Muscle layer of duodenum (tissue), 2 donors: ENCODE measurements at regions not wholly inside any gene's neighbourhood (a gene's known extent, or its start where the extent isn't known, plus 50 kb on each side); places are given as distances from the start of the nearest gene placed in this dataset.

Source experiments
- H3K27ac ChIP-seq: one replicate; pipeline ENCODE4 v1.7.0; 2013; ENCODE audit warnings: mild to moderate bottlenecking, low read length
- H3K27me3 ChIP-seq: one replicate; pipeline ENCODE4 v1.7.0; 2013; ENCODE audit warnings: low read depth, mild to moderate bottlenecking, control low read depth, low read length
- H3K36me3 ChIP-seq, 2 donors: one replicate each; pipeline ENCODE4 v1.7.0; 2013; ENCODE audit warnings: low read length in 2 of 2, control low read depth in 1 of 2, mild to moderate bottlenecking in 1 of 2; ENCODE audit not compliant: insufficient read depth in 2 of 2, control insufficient read depth in 1 of 2
- H3K4me1 ChIP-seq, 2 donors: one replicate each; pipeline ENCODE4 v1.7.0; 2013; ENCODE audit warnings: low read length in 2 of 2, mild to moderate bottlenecking in 2 of 2, control low read depth in 1 of 2, moderate library complexity in 1 of 2; ENCODE audit not compliant: insufficient read depth in 2 of 2, control insufficient read depth in 1 of 2
- H3K4me3 ChIP-seq, 2 donors: one replicate each; pipeline ENCODE4 v1.7.0; 2013; ENCODE audit warnings: low read length in 2 of 2, low read depth in 1 of 2, mild to moderate bottlenecking in 1 of 2
- H3K9me3 ChIP-seq, 2 donors: one replicate each; pipeline ENCODE4 v1.7.0; 2013; ENCODE audit warnings: low read length in 2 of 2, control low read depth in 1 of 2, mild to moderate bottlenecking in 1 of 2; ENCODE audit not compliant: control insufficient read depth in 1 of 2
- donor health status: healthy.

- no peak overlapping the region for H3K27ac ChIP-seq
- H3K4me1 ChIP-seq, result no peaks in the 10 kb centered on the region
- H3K9me3 ChIP-seq, result no peaks in the 10 kb centered on the region
- H3K36me3 ChIP-seq, result no peaks in the 10 kb centered on the region
- H3K4me3 ChIP-seq, result no peak overlapping the region
- H3K27me3 ChIP-seq, result no peaks in the 10 kb centered on the region
Observed at GRCh38 chr5:5954275-5954598, 424.1 kb downstream of the MED10 start.

GRCh38 chr5:5953584-5954274 is 424.6 kb downstream of the MED10 start:
- no peaks in the 10 kb centered on the region for H3K36me3 ChIP-seq
- no peaks in the 10 kb centered on the region for H3K27me3 ChIP-seq
- H3K4me3 ChIP-seq, result no peak overlapping the region
- H3K4me1 ChIP-seq, result no peaks in the 10 kb centered on the region
- H3K9me3 ChIP-seq, result no peaks in the 10 kb centered on the region
- no peak overlapping the region for H3K27ac ChIP-seq

- no peaks in the 10 kb centered on the region for H3K27me3 ChIP-seq
- no peak overlapping the region for H3K27ac ChIP-seq
- H3K4me1 ChIP-seq, result no peaks in the 10 kb centered on the region
- H3K36me3 ChIP-seq, result no peaks in the 10 kb centered on the region
- H3K4me3 ChIP-seq, result no peak overlapping the region
- H3K9me3 ChIP-seq, result no peaks in the 10 kb centered on the region
Observed at GRCh38 chr5:5951953-5952352, 426.4 kb downstream of the MED10 start.

- no peaks in the 10 kb centered on the region for H3K36me3 ChIP-seq
- H3K4me1 ChIP-seq, result no peaks in the 10 kb centered on the region
- H3K4me3 ChIP-seq, result no peak overlapping the region
- no peak overlapping the region for H3K27ac ChIP-seq
- H3K27me3 ChIP-seq, result no peaks in the 10 kb centered on the region
- no peaks in the 10 kb centered on the region for H3K9me3 ChIP-seq
Observed at GRCh38 chr5:5950658-5951057, 427.7 kb downstream of the MED10 start.

GRCh38 chr5:5941486-5941885 is 436.9 kb downstream of the MED10 start:
- Histone ChIP-seq H3K27me3 (no peaks in the 10 kb centered on the region), H3K9me3 (no peaks in the 10 kb centered on the region), H3K36me3 (no peaks in the 10 kb centered on the region), H3K4me1 (no peaks in the 10 kb centered on the region), H3K4me3 (no peak overlapping the region), H3K27ac (no peak overlapping the region)

GRCh38 chr5:5939759-5940370 is 438.5 kb downstream of the MED10 start:
- H3K27ac ChIP-seq, result no peak overlapping the region
- no peaks in the 10 kb centered on the region for H3K27me3 ChIP-seq
- H3K9me3 ChIP-seq, result no peaks in the 10 kb centered on the region
- no peaks in the 10 kb centered on the region for H3K36me3 ChIP-seq
- no peak overlapping the region for H3K4me3 ChIP-seq
- H3K4me1 ChIP-seq, result no peaks in the 10 kb centered on the region

- Histone ChIP-seq H3K9me3 (no peaks in the 10 kb centered on the region), H3K36me3 (no peaks in the 10 kb centered on the region), H3K27ac (no peak overlapping the region), H3K4me1 (no peaks in the 10 kb centered on the region), H3K27me3 (no peaks in the 10 kb centered on the region), H3K4me3 (no peak overlapping the region)
Observed at GRCh38 chr5:5933651-5934050, 444.7 kb downstream of the MED10 start.

- H3K36me3 ChIP-seq, result no peaks in the 10 kb centered on the region
- no peaks in the 10 kb centered on the region for H3K9me3 ChIP-seq
- H3K27ac ChIP-seq, result no peak overlapping the region
- H3K27me3 ChIP-seq, result no peaks in the 10 kb centered on the region
- H3K4me1 ChIP-seq, result no peaks in the 10 kb centered on the region
- H3K4me3 ChIP-seq, result no peak overlapping the region
Observed at GRCh38 chr5:5932824-5933223, 445.5 kb downstream of the MED10 start.

- no peaks in the 10 kb centered on the region for H3K27me3 ChIP-seq
- no peak overlapping the region for H3K4me3 ChIP-seq
- H3K4me1 ChIP-seq, result no peaks in the 10 kb centered on the region
- no peak overlapping the region for H3K27ac ChIP-seq
- no peaks in the 10 kb centered on the region for H3K36me3 ChIP-seq
- H3K9me3 ChIP-seq, result no peaks in the 10 kb centered on the region
Observed at GRCh38 chr5:5930561-5930960, 447.8 kb downstream of the MED10 start.

- Histone ChIP-seq H3K4me1 (no peaks in the 10 kb centered on the region), H3K27me3 (no peaks in the 10 kb centered on the region), H3K9me3 (no peaks in the 10 kb centered on the region), H3K4me3 (no peak overlapping the region), H3K36me3 (no peaks in the 10 kb centered on the region), H3K27ac (no peak overlapping the region)
Observed at GRCh38 chr5:5929291-5930020, 448.9 kb downstream of the MED10 start.

- H3K36me3 ChIP-seq, result no peaks in the 10 kb centered on the region
- no peaks in the 10 kb centered on the region for H3K4me1 ChIP-seq
- no peak overlapping the region for H3K27ac ChIP-seq
- H3K9me3 ChIP-seq, result no peaks in the 10 kb centered on the region
- H3K4me3 ChIP-seq, result no peak overlapping the region
- no peaks in the 10 kb centered on the region for H3K27me3 ChIP-seq
Observed at GRCh38 chr5:5925191-5925590, 453.2 kb downstream of the MED10 start.
